ENCODE measurements at regions not wholly inside any gene's neighbourhood (a gene's known extent, or its start where the extent isn't known, plus 50 kb on each side); places are given as distances from the start of the nearest gene placed in this dataset.
"Not testable (repeated sequence)": the region's sequence is repeated elsewhere in the genome, so short reads cannot be mapped to it uniquely, and the experiment has no call there.

- no peak for DNase-seq (ENCODE audit: low read depth in 2 of 2)
These were observed 189.0 kb downstream of the GALNT1 start for GRCh38 chr18:35770376-35771014.

DNA sequence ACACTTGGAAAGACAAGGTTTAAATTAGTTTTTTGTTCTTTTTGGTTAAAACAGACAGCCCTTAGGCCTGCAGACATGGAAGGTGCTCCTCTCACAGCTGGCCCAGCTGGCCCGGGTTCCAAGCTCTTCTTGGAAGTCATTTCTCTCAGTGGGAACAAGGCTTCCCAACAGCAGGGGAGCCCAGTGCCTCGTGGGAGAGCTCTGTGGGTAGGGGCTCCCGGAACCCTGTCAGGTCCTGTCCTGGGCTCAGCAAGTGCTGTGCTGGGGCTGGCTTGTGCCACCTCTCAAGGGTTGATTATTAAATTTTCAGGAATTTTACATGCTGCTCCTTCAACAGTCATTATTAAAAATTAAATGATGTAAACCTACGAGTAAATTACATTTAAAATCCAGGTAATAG, 189.6 kb downstream of the GALNT1 start:
- DNase-seq (ENCODE audit: low read depth in 2 of 2): no peak

GRCh38 chr18:35775887-35776286, 194.3 kb downstream of the GALNT1 start:
- peak in 1 of 2 experiments; percentile 3 for DNase-seq (ENCODE audit: low read depth in 2 of 2)

GRCh38 chr18:35776473-35776872, 194.9 kb downstream of the GALNT1 start:
- DNase-seq (ENCODE audit: low read depth in 2 of 2): no peak

DNA sequence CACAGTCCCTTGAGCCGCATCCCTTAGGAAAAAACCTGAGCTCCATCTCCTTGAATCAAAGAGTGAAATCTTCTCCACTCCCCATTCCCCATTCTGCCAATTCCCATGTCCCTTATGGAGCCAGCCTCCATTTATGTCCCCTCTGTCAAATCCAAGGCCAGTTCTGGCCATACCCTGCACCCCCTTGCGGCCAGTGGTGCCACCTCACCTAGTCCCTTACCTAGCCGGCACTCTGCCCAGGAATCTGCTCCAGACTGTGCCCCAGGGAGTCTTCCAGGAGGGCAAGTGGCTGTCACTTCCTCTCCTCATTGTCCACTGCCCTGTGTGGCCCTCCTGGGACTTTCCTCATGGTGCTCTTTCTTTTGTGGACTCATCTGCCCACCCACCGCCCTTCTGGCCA, 195.4 kb upstream of the RMP24 start:
- no peak for DNase-seq (ENCODE audit: low read depth in 2 of 2)

DNA sequence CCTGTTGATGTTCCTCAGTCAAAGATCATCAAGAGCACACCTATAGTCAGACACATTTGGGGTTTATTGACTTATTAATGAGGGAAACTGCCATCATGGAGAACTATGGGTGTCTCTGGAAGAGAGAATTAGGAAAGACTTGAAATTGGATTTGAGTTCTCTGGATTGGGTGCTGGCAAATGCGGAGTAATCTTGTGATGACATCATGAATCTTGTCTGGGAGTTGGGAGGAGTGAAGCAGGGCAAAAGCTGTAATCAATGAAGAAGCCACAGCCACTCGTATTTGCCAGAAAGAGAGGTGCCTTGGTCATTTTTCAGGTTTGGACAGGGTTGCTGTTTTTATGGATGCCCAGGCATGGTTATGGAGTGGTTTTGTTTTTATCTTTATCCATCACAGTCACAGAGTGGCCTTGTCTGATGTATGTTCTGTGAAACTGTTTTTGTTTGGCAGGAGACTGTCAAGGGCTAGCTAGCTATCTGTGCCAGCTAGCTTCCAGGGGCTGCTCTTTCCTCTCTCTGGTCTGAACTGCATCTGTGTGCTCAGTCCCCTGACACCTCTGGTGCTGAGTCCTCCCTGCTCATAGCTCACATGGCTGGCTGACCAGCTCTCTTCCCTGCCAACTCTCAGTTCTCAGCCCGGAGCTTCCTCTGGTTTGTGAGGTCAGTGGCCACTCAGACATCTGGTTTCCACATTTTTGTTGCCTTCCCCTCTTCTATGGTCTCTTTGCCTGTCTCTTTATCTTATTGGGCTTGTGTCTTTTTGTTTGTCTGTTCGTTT, 193.4 kb upstream of the RMP24 start:
- DNase-seq (ENCODE audit: low read depth in 2 of 2): no peak

DNA sequence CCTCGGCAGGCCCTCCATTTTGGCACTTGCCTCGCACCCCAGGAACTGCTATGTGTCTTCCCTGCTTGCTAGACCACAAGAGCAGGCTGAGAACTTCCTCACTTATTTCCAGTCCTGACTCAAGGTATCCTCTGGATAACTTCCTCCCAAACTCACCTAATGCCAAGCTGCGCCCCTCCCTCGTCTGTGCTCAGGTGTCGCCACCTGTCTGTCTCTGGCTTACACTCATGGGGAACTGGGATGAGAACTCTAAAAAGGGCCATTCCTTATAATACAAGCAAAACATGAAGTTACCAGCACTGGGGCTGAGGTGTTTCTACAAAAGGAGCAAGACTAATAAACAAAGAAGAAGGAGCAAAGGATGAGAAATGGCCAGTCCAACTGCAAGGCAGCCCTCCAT, 191.5 kb upstream of the RMP24 start:
- DNase-seq (ENCODE audit: low read depth in 2 of 2): no peak

GRCh38 chr18:35782926-35783325, 189.6 kb upstream of the RMP24 start:
- DNase-seq (ENCODE audit: low read depth in 2 of 2): no peak

- DNase-seq (ENCODE audit: low read depth in 2 of 2): no peak
These were observed 186.0 kb upstream of the RMP24 start for GRCh38 chr18:35786365-35787042.

- no peak for DNase-seq (ENCODE audit: low read depth in 2 of 2)
These were observed 182.9 kb upstream of the RMP24 start for GRCh38 chr18:35789543-35789942.

DNA sequence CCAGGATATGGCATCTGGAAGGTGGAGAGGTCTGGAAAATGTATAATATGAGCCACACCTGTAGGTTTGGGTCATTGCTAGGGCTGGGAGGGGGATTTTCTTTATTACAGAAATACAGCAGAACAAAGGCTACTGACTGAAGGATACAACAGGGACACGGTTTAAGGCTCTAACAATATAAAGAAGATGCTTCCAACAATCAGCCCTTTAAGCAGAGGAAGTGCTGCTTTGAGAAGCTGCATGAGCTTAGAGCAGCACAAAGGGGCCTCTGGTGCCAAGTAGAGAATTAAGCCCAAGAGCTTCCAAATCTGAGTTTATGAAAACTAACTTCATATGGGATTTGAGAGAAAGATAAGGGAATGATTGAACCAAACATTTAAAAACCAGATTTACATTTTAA, 174.5 kb upstream of the RMP24 start:
- DNase-seq (ENCODE audit: low read depth in 2 of 2): no peak

- DNase-seq (ENCODE audit: low read depth in 2 of 2): no peak
These were observed 168.9 kb upstream of the RMP24 start for GRCh38 chr18:35803551-35803950.

DNA sequence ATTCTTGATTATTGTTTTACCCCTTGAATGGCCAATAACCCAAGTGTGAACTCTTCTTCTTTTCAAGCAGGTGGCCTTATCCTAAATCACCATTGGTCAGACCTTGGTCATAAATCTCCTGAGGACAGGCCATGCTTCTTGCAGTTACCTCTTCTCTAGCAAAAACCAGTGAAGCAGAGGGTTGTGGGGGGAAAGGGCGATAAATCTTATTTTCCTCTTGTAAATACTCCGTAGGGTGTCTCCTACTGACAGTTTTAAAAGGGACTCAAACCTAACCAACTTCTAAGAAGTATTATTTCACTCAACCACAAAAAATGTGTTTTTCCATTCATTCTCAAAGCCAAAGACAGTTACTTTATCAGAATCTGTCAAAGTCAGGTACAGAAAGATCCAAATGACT, 168.1 kb upstream of the RMP24 start:
- no peak for DNase-seq (ENCODE audit: low read depth in 2 of 2)

DNA sequence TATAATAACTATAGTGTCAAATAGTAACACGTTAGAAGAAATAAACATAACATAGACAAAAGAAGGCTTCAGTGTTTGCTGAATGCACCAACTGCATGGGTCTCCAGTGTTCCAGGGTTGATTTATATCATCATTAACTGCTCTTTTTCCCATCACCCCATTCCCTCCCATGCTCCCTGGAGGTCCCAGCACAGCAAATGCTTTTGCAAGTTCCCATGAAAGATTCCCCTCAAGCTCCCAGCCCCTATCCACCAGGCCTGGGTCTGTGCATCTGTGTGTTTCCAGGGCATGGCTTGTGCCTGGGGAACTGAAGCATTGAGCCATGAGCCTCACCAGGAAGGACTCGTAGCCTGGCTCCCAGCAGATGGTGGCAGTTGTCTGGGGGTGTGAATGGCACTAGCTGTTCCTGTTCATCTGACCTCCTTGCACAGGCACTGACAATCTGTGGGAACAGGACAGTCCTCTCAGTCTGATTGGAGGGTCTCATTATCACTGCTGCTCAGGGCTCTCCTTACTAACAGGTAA, 164.6 kb upstream of the RMP24 start:
- DNase-seq (ENCODE audit: low read depth in 2 of 2): no peak

DNA sequence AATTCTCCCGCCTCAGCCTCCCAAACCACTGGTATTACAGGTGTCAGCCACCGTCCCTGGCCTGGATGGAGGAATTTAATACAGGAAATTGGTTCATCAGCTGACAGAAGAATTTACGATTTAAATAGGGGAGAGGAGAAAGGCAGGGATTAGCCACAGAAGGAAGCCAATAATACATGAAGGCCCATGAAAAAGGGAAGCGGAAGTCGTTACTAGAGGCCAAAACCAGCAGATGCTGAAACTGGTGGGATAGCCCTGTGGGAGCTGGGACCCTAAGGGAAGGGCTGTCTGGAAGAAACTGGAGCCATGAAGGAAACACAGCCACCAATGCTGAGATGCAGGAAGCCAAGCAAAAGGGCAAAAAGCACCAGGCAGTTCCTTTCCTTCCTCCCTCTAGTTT, 163.7 kb upstream of the RMP24 start:
- DNase-seq (ENCODE audit: low read depth in 2 of 2): no peak

DNA sequence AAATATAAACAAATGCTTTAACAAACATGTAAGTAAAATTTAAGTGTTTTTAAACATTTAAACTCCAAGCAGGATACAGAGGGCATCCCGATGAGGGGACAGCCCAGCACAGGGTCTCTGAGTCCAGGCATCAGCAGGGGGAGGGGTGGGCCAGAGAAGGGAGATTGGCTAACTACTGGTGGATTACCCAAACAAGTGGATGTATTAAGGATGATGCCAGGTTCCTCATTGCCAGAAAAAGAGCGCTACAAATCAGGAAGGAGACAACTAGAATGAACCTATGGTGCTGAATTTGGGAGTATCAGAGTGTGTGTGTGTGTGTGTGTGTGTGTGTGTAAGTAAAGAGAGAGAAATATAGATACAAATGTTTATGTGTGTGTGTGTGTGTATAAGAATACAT, 162.0 kb upstream of the RMP24 start:
- no peak for DNase-seq (ENCODE audit: low read depth in 2 of 2)

- DNase-seq (ENCODE audit: low read depth in 2 of 2): no peak
These were observed 160.6 kb upstream of the RMP24 start for GRCh38 chr18:35811896-35812295.

GRCh38 chr18:35815011-35815410, 157.5 kb upstream of the RMP24 start:
- not testable (repeated sequence) for DNase-seq (ENCODE audit: low read depth in 2 of 2)

GRCh38 chr18:35816003-35816402, 156.5 kb upstream of the RMP24 start:
- no peak for DNase-seq (ENCODE audit: low read depth in 2 of 2)

GRCh38 chr18:35817604-35818352, 154.7 kb upstream of the RMP24 start:
- DNase-seq (ENCODE audit: low read depth in 2 of 2): no peak

DNA sequence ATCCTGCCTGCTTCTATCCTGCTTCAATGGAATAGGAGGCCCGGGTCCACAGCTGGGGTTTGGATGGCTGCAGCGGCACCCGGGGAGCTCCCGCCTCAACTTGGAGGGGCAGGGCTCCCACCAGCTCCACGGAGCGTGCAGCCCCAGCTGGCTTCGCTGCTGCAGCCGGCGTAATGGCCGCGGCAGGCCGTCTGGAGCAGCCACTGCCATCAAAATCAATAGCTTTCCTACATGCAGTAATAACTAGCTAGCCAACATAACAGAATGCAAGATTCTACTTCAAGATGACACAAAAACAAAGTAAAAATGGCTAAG, 154.2 kb upstream of the RMP24 start:
- DNase-seq (ENCODE audit: low read depth in 2 of 2): no peak

DNA sequence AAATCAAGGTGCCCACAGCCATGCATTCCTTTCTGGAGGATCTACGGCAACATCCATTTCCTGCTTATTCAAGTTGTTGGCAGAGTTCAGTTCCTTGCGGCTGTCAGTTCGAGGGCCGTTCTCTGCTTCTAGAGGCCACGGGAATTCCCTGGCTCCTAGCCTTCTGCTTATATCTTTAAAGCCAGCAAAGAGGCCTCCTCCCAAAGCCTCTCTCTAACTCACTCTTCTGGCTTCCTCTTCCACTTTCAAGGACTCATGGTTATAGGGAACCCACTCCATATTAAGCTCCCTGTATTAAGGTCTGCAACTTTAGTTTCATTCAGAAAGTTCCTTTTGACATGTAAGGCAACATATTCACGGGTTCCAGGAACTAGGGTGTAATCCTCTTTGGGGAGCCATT, 150.1 kb upstream of the RMP24 start:
- DNase-seq (ENCODE audit: low read depth in 2 of 2): no peak
